HS-5 (cell line): ENCODE measurements at regions not wholly inside any gene's neighbourhood (a gene's known extent, or its start where the extent isn't known, plus 50 kb on each side); places are given as distances from the start of the nearest gene placed in this dataset.
"Not testable (repeated sequence)": the region's sequence is repeated elsewhere in the genome, so short reads cannot be mapped to it uniquely, and the experiment has no call there.

Source experiments
- DNase-seq: peaks from one replicate; pipeline ENCODE4 v3.0.0-alpha.2; 2012; ENCODE audit warnings: low read depth

GRCh38 chr9:67307109-67307508 lies 314.8 kb upstream of the SPATA31A3 start:
- not testable (repeated sequence) for DNase-seq

DNA sequence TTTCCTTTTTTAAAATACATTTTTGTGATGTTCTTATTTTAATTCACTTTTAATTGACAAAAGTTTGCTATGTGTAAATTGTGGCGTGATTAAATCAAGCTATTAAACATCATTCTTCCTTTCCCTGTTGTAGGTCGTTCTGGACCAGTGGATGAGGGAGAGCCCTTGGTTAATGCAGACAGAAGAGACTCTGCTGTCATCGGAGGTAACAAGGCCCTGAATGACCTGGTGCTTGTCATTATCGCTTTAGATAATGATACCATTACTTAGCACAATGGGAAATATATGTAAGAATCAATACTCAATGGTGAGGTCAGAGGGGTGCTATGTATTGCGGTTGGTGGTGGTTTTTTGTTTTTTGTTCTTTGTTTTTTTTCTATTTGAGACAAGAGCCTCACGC lies 296.4 kb upstream of the SPATA31A3 start:
- not testable (repeated sequence) for DNase-seq

GRCh38 chr9:67288117-67288735 lies 295.9 kb upstream of the SPATA31A3 start:
- not testable (repeated sequence) for DNase-seq

- DNase-seq = not testable (repeated sequence)
Measured at GRCh38 chr9:67284299-67284698, 291.9 kb upstream of the SPATA31A3 start.

- DNase-seq = not testable (repeated sequence)
Measured at GRCh38 chr9:67281574-67281973, 289.2 kb upstream of the SPATA31A3 start.

DNA sequence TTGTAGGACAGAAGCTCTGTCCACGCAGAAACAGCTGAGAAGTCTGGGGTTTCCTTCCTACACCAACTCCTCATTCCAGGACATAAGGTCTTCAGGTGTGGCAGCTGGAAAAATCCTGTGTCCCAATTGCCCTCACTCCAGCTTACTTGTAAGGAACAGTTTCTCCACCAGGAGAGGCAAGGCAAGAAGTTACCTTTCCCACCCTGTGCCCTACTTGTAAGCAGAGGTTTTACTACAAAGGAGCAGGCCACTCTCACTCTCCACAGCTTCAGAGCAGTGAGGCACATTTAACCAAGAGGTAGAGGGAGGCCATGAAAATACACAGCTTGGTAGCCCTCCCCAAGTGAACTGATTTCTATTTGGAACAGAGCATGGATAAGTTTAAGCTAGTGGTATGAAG lies 277.3 kb upstream of the SPATA31A3 start:
- DNase-seq = not testable (repeated sequence)

GRCh38 chr9:67257894-67258293 lies 265.5 kb upstream of the SPATA31A3 start:
- DNase-seq = not testable (repeated sequence)

GRCh38 chr9:67248967-67249366 lies 256.6 kb upstream of the SPATA31A3 start:
- not testable (repeated sequence) for DNase-seq

DNA sequence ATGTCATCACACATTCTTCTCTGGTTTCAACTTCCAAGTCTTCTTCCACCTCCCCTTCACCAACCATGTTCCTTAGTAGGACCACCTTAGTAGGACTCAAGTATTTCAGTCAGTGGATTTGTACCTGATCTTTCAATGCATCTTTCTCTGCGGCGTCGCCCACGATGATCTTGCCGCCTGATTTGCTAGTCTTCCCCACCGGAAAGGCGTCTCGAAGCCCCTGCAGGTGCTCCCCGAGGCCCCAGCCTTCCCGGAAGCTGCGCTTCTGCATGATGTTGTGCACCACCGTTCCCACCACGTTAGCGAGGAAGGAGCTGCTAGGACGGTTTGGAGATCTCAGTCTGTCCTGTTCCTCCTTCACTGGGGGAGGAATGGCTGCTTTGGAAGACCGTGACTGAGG lies 219.7 kb upstream of the SPATA31A3 start:
- not testable (repeated sequence) for DNase-seq

DNA sequence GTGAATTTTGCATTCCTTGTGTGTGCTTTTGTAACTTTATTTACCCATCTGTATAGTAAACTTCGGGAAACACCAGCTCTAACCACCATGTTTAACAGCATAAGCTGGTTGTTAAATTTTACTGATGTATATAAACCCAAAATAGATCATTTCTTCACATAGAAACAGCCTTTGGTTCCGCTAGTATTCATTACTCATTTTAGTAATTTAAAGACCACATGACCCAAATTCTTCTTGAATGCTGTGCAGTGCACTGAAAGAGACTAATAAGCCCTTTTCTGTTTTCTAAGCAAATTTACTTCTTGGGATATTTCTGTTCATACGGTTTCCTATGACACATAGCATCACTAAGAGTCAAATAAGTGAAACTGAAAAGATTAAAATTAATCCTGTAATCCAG lies 218.5 kb upstream of the SPATA31A3 start:
- DNase-seq = not testable (repeated sequence)

GRCh38 chr9:67208831-67209437 lies 216.6 kb upstream of the SPATA31A3 start:
- DNase-seq = not testable (repeated sequence)

DNA sequence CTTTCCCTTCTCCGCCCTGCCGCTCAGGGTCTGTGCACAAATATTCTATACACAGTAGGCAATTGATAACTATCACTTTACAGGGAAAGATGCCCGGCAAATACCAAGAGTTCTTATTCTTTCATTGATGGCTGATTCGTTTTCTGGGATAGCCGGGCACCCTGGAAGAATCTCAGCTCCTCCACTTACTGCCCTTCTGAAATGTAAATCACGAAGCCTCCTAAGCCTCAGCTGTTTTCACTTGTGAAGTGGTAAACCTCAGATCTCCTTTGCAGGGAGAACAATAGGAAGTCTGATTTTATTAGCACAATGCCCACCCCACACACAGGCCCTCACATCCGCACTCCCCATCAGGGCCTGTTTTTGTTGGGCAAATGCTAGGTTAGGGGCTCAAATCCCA lies 203.8 kb upstream of the SPATA31A3 start:
- DNase-seq = not testable (repeated sequence)

- not testable (repeated sequence) for DNase-seq
Measured at GRCh38 chr9:67195357-67195756, 203.0 kb upstream of the SPATA31A3 start.

DNA sequence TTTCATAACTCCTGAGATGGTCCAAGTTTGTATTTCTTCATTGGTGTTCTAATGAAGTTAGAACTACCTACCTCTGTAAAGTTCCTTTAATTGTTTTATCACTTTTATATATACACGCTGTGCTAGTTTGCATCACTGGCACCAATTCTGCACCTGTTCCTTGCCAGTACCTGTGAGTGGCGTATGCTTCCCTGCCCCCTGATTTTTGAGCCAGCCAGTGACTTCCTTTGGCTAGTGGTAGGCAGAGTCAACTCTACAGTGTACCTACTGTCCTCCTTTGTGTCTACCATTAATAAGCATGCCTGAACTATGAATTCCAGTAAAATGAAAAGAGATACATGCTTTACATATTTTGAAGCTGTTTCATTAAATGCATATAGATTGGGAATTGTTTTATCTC lies 186.8 kb upstream of the SPATA31A3 start:
- DNase-seq = not testable (repeated sequence)

- DNase-seq = not testable (repeated sequence)
Measured at GRCh38 chr9:67175167-67175566, 182.8 kb upstream of the SPATA31A3 start.

- DNase-seq = not testable (repeated sequence)
Measured at GRCh38 chr9:67171721-67172120, 179.4 kb upstream of the SPATA31A3 start.

DNA sequence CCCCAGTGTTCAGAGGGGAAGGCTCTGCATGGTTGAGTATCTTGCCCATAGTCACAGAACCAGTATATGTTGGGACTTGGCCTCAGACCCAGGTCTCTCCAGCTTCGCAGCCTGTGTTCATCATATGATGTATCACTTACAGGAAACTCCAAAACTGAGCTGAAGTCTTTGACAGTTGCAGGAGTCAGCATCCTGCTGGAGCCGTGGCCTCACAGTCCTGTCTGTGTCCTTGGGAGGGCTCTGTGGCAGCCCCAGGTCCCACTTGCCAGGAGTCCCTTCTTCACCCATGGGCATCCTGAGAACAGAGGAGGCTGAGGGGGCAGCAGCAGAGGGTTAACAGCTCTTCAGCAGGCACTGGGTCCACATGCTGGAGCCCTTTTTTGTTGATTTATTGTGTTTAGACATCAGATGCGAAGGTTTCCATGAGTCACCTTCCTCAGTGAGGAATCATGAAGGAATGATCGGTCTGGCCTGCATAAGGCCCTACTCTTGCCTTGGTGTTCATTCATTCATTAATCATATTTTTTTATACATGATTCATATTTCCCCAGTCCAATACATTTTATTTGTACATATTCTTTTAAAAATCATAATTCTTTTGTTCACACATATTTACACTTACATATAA lies 176.3 kb upstream of the SPATA31A3 start:
- not testable (repeated sequence) for DNase-seq

GRCh38 chr9:67166335-67166734 lies 174.0 kb upstream of the SPATA31A3 start:
- DNase-seq = not testable (repeated sequence)

- not testable (repeated sequence) for DNase-seq
Measured at GRCh38 chr9:67162827-67163226, 170.5 kb upstream of the SPATA31A3 start.

DNA sequence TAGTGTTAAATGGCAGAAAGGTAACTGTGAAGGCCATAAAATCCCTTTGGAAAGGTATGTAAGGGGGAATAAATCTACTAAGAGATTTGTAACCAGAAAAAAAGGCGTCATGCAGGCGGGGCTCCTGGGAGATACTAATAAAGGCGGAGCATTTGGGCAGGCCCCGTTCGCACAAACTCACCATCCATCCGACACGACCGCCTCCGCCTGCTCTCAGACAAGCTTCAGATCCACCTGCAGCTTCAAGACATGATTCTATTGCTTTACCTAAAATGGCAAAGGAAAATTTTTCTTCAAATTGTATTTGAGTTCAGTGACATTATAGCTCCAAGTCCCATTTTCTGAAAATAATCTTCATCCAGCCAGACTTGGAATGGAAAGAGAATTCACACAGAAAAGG lies 162.9 kb upstream of the SPATA31A3 start:
- not testable (repeated sequence) for DNase-seq

- not testable (repeated sequence) for DNase-seq
Measured at GRCh38 chr9:67153501-67153900, 161.2 kb upstream of the SPATA31A3 start.

DNA sequence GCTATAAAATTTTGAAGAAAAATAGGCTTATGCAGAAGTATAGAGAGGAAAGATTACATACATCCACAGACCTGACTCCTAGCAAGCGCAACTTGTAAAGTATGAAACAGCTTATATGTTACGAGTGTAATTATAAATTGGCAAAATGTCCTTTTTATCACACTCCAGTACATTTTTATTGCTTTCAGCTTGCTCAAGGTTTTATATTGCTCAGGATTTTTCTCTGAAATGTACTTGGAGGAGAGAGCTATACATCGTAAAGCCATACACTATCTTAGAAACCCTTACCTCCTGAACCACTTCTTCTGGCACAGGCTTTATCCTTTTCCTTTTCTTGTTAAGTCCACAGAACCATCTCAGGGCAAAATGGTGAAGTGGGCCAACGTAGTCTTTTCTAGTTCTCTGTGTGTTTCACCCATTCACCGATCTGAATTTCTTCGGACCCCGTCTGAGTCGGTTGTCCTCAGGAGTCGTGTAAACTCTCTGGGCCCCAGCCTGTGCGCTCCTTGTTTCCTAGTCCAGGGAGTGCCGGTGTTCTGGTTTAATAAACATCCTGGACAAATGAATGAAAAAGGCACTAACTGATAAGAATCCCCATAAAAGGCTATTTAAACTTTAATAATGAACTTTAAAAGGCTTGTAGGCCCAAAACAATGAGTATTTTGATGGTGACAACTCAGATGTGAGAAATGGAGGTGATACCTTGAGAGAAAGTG lies 150.2 kb upstream of the SPATA31A3 start:
- not testable (repeated sequence) for DNase-seq

DNA sequence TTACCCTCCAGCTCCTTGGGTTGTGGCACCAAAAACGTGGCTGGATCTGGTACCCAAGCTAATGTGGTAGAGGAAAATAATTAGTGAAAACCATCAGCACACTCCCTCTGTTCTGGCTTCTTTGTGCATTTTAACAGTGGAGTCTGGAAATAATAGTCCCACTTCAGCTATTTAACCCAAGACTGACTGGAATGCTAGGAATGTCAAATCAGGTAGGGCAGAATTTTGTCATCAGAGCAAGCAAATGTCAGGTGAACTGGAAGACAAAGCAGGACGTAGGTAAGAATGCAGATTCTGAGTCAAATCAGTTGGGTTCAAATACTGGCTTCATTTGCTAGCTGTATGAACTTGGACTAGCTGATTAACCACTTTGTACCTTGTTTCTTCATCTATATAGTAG lies 144.0 kb upstream of the SPATA31A3 start:
- not testable (repeated sequence) for DNase-seq
